ENCODE measurements at regions not wholly inside any gene's neighbourhood (a gene's known extent, or its start where the extent isn't known, plus 50 kb on each side); places are given as distances from the start of the nearest gene placed in this dataset.

- peaks cover 13% of the 10 kb centered on the region for H3K36me3 Mint-ChIP-seq (ENCODE audit: unreplicated experiment)
- no peak overlapping the region for H3K4me3 Mint-ChIP-seq (ENCODE audit: unreplicated experiment)
- no peaks in the 10 kb centered on the region for H3K4me1 Mint-ChIP-seq (ENCODE audit: low read depth, unreplicated experiment)
- no peak for TF ChIP-seq CTCF (IDR thresholded peaks at IDR 0.05; ENCODE audit: partially characterized antibody, unreplicated experiment)
- no peak overlapping the region for H3K27ac Mint-ChIP-seq (ENCODE audit: unreplicated experiment)
- H3K9me3 Mint-ChIP-seq (ENCODE audit: unreplicated experiment): no peaks in the 10 kb centered on the region
- no peaks in the 10 kb centered on the region for H3K27me3 Mint-ChIP-seq (ENCODE audit: unreplicated experiment)
- no peak for DNase-seq
Observed at GRCh38 chr11:12617632-12618031, 56.6 kb upstream of the TEAD1 start.

- H3K4me1 Mint-ChIP-seq (ENCODE audit: low read depth, unreplicated experiment): no peaks in the 10 kb centered on the region
- H3K4me3 Mint-ChIP-seq (ENCODE audit: unreplicated experiment): no peak overlapping the region
- no peak for TF ChIP-seq CTCF (IDR thresholded peaks at IDR 0.05; ENCODE audit: partially characterized antibody, unreplicated experiment)
- H3K27ac Mint-ChIP-seq (ENCODE audit: unreplicated experiment): no peak overlapping the region
- peaks cover 12% of the 10 kb centered on the region for H3K36me3 Mint-ChIP-seq (ENCODE audit: unreplicated experiment)
- no peak for DNase-seq
- H3K27me3 Mint-ChIP-seq (ENCODE audit: unreplicated experiment): no peaks in the 10 kb centered on the region
- peaks cover 1% of the 10 kb centered on the region for H3K9me3 Mint-ChIP-seq (ENCODE audit: unreplicated experiment)
Observed at GRCh38 chr11:12618743-12619540, 55.3 kb upstream of the TEAD1 start.

GRCh38 chr11:12623869-12624268, 50.4 kb upstream of the TEAD1 start:
- H3K4me3 Mint-ChIP-seq (ENCODE audit: unreplicated experiment): no peak overlapping the region
- no peak for TF ChIP-seq CTCF (IDR thresholded peaks at IDR 0.05; ENCODE audit: partially characterized antibody, unreplicated experiment)
- DNase-seq: no peak
- no peaks in the 10 kb centered on the region for H3K4me1 Mint-ChIP-seq (ENCODE audit: low read depth, unreplicated experiment)
- H3K27ac Mint-ChIP-seq (ENCODE audit: unreplicated experiment): no peak overlapping the region
- H3K36me3 Mint-ChIP-seq (ENCODE audit: unreplicated experiment): peaks cover 12% of the 10 kb centered on the region
- peaks cover 4% of the 10 kb centered on the region for H3K9me3 Mint-ChIP-seq (ENCODE audit: unreplicated experiment)
- H3K27me3 Mint-ChIP-seq (ENCODE audit: unreplicated experiment): no peaks in the 10 kb centered on the region
